HL-60 (cell line): ENCODE measurements at regions not wholly inside any gene's neighbourhood (a gene's known extent, or its start where the extent isn't known, plus 50 kb on each side); places are given as distances from the start of the nearest gene placed in this dataset.

Source experiments
- GABPA ChIP-seq: IDR thresholded peaks from 2 replicates; pipeline ENCODE4 v1.6.1; 2012; ENCODE audit warnings: low read depth
- POLR2AphosphoS5 ChIP-seq: IDR thresholded peaks from 2 replicates; pipeline ENCODE4 v1.6.1; 2012; ENCODE audit warnings: low read depth
- SPI1 ChIP-seq: IDR thresholded peaks from 2 replicates; pipeline ENCODE4 v1.6.1; 2012; ENCODE audit warnings: low read depth, mild to moderate bottlenecking, borderline replicate concordance
- TF ChIP-seq, protein P1 (sequence below): IDR thresholded peaks from one replicate; pipeline ENCODE4 v1.5.1; 2011; ENCODE audit warnings: low read length, control low read depth, inconsistent platforms; ENCODE audit not compliant: insufficient read depth

DNA sequence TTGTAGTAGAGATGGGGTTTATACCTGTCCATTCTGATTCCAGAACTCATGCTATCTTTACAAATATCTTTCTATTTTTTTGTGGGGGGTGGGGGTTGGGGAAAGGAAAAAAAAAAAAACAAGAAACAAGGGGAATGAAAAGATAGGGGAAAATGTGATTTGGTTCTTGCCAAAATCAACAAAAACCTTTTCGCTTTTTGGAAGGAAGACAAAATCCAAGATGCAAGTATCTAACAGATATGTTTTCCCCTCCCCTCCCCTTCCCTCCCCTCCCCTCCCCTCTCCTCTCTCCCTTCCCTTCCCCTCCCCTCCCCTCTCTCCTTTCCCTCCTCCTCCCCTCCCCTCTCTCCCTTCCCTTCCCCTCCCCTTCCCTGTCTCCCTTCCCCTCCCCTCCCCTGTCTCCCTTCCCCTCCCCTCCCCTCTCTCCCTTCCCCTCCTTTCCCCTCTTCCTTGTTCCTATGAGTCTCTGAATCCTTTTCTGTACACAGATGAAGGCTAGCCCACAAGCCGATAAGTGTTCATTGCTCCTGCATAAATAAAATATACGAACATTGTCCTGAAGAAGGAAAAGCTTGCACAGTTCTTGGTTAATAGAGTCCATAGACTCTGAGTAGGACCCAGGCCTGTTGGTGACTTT, 551.9 kb downstream of the EDEM1 start:
- TF ChIP-seq, protein P1, sequence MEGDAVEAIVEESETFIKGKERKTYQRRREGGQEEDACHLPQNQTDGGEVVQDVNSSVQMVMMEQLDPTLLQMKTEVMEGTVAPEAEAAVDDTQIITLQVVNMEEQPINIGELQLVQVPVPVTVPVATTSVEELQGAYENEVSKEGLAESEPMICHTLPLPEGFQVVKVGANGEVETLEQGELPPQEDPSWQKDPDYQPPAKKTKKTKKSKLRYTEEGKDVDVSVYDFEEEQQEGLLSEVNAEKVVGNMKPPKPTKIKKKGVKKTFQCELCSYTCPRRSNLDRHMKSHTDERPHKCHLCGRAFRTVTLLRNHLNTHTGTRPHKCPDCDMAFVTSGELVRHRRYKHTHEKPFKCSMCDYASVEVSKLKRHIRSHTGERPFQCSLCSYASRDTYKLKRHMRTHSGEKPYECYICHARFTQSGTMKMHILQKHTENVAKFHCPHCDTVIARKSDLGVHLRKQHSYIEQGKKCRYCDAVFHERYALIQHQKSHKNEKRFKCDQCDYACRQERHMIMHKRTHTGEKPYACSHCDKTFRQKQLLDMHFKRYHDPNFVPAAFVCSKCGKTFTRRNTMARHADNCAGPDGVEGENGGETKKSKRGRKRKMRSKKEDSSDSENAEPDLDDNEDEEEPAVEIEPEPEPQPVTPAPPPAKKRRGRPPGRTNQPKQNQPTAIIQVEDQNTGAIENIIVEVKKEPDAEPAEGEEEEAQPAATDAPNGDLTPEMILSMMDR = no peak
- no peak for TF ChIP-seq POLR2AphosphoS5
- TF ChIP-seq SPI1 = no peak
- no peak for TF ChIP-seq GABPA
